Embryonic facial prominence (tissue), 1 donor: ENCODE measurements at regions not wholly inside any gene's neighbourhood (a gene's known extent, or its start where the extent isn't known, plus 50 kb on each side); places are given as distances from the start of the nearest gene placed in this dataset.

Source experiments
- DNase-seq: peaks from one replicate; pipeline ENCODE4 v3.0.0-alpha.2; 2016; ENCODE audit errors: extremely low spot score

GRCh38 chr3:29183346-29184087, 97.4 kb upstream of the RBMS3 start:
- no peak for DNase-seq

GRCh38 chr3:29185706-29186105, 95.2 kb upstream of the RBMS3 start:
- no peak for DNase-seq

GRCh38 chr3:29186131-29186599, 94.7 kb upstream of the RBMS3 start:
- no peak for DNase-seq

DNA sequence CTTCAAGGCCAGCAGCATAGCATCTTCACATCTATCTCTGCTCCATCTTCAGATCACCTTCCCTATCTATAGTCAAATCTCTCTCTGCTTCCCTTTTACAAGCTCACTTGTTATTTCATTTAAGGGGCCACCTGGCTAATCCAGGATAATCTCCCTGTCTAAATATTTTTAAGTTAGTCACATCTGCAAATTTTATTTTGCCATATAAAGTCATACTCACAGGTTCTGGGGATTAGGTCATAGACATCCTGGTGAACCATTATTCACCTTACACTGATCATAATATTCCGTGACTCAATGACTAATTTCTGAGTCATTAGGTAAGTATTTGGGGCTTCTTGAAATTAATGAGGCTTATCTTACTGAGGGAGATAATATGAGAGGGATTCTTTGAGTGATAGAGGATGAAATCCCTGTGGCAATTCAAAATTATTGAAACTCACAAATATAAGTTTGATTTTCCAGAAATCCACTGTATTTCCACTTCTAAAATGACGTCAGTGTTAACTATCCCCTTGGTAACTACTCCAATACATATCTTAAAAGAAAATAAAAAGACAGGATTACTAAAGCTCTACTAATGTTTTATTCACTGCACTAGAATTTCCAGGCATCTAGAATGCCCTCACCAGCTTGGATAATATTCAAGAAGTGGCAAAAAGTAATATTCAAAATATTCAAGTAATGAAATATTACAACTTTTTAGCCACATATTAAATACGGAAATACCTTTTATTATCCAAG, 93.7 kb upstream of the RBMS3 start:
- DNase-seq, result no peak

- no peak for DNase-seq
These were observed 91.5 kb upstream of the RBMS3 start for GRCh38 chr3:29189328-29189727.

- no peak for DNase-seq
These were observed 86.7 kb upstream of the RBMS3 start for GRCh38 chr3:29194139-29194538.

DNA sequence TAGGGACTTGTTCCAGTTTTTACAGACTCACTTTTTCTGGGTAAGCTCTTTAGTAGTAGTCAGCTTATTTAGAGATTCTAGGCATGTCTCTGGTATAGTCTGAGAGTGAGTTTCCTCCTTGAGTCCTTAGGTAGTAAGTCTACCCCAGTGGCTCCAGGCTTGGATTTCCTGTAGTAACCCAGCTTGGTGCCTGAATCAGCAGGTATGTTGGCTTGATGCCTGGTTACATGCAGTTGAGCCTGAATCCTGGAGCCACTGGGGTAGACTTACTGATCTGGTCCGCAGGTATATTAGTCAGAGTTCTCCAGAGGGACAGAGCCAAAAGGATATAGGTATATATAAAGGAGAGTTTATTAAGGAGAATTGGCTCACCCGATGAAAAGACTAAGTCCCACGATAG, 85.8 kb upstream of the RBMS3 start:
- DNase-seq, result no peak

DNA sequence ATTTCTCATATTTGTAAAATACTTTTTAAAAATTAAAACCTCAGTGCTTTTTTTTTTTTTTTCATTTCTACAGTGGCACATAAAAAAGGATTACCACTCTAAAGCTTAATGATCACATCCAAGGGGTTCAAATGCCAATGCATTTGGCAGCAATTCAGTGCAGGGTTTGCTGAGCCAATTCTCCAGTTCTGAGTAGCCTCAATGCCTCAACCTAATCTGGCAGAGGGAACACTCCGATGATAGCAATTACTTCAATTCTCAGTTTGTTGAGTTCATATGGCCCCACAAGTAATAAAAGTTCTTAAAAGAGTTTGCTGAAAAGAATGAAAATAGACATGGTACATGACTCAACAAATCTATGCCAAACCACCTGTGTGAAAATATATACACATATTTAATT, 79.3 kb upstream of the RBMS3 start:
- DNase-seq, result no peak

- no peak for DNase-seq
These were observed 78.5 kb upstream of the RBMS3 start for GRCh38 chr3:29202378-29202777.

- no peak for DNase-seq
These were observed 77.0 kb upstream of the RBMS3 start for GRCh38 chr3:29203851-29204250.

DNA sequence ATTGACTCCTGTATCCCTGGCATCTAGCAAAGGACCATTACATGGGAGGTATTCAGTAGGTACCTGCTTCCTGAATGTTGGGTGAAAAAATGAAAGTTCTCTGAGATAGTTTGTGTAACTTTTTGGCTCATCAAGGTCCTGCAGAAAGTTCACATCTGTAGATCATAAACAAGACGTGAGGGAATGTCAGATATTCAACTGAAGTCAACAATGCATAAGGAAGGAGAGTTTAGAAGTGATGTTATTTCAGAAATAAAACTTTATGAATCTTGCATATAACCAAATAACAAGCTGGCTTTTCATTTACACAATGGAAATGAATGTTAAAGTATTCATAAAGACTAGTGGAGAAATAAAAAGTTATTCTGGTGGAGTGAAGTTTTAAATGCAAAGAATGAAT, 73.4 kb upstream of the RBMS3 start:
- DNase-seq, result no peak

- no peak for DNase-seq
These were observed 68.0 kb upstream of the RBMS3 start for GRCh38 chr3:29212789-29213433.

- DNase-seq, result no peak
These were observed 66.7 kb upstream of the RBMS3 start for GRCh38 chr3:29214009-29214658.

DNA sequence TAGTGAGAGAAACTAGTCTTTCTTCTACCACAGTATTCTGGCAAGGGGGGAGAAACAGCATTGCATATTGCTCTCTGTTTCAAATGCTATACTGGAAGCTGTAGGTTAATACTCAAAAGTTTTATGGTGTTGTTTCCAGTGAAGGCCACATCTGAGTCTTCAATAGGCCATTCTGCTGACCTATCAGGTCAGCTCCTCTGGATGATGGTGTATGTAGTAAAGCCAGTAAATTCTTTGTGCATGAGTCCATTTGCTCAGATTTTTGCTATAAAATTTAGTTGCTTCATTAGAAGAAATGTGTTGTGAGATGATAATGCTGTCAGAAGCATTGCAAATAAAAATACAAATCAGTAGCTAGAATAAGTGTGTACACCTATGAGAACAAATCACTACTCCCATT, 64.9 kb upstream of the RBMS3 start:
- DNase-seq, result no peak

- no peak for DNase-seq
These were observed 54.2 kb upstream of the RBMS3 start for GRCh38 chr3:29226706-29227105.

DNA sequence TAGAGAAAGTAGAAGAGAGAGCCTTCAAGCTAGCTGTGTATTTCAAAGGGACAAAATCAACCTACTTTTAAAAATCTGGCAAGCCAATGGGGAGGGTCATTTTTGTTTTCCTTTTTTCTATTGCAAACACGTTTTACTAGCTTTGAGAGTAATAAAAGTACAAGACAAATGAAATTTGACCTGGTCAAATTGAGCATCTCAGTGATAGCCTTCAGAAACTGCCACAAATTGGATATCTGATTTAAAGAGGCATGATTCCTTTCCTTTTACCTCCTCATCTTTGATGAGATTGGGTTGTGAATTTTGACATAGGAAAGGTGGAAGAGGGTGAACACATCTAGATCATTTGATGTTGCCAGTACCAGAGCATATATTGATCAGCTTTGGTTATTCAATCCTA, 53.6 kb upstream of the RBMS3 start:
- no peak for DNase-seq
